ENCODE measurements at regions not wholly inside any gene's neighbourhood (a gene's known extent, or its start where the extent isn't known, plus 50 kb on each side); places are given as distances from the start of the nearest gene placed in this dataset.

DNA sequence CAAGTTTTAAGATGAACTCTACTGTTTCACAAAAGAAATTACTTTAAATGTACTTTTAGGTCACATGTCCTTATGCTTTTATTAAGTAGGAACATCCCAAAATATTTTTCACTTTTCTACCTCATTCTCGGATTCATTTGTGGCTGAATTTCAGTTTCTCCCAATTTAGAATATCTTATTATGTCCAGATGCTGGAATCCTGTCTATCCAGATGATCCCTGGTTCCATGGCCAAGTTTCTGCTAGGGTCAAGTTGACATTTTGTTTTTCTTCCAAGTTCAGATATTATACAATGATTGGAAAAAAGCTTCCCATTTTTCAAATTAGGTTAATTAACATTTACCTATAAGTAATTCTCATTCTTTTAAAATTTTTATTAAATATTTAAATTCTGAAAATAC is 181.8 kb upstream of the SLC16A7 start:
- no peaks in the 10 kb centered on the region for H3K27me3 ChIP-seq
- WGBS, 2 donors: 89 to 97% methylated on average over 1 of the region's 1 CpG
- no peak overlapping the region for H3K4me3 ChIP-seq
- intact Hi-C loops (cut with DNase I): no loop called here
- H3K9me3 ChIP-seq: no peaks in the 10 kb centered on the region
- TF ChIP-seq, protein P1, sequence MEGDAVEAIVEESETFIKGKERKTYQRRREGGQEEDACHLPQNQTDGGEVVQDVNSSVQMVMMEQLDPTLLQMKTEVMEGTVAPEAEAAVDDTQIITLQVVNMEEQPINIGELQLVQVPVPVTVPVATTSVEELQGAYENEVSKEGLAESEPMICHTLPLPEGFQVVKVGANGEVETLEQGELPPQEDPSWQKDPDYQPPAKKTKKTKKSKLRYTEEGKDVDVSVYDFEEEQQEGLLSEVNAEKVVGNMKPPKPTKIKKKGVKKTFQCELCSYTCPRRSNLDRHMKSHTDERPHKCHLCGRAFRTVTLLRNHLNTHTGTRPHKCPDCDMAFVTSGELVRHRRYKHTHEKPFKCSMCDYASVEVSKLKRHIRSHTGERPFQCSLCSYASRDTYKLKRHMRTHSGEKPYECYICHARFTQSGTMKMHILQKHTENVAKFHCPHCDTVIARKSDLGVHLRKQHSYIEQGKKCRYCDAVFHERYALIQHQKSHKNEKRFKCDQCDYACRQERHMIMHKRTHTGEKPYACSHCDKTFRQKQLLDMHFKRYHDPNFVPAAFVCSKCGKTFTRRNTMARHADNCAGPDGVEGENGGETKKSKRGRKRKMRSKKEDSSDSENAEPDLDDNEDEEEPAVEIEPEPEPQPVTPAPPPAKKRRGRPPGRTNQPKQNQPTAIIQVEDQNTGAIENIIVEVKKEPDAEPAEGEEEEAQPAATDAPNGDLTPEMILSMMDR (IDR thresholded peaks at IDR 0.05): no peak
- no peaks in the 10 kb centered on the region for H3K36me3 ChIP-seq
- no peak for ATAC-seq
- no peak for DNase-seq
- no peak for FAIRE-seq
- H3K4me1 ChIP-seq: no peaks in the 10 kb centered on the region
- H3K27ac ChIP-seq: no peak overlapping the region

- Histone ChIP-seq H3K4me1 (peaks cover 0 to 14% (median 0%) of the 10 kb centered on the region in 3 donors), H3K27me3 (no peaks in the 10 kb centered on the region), H3K9me3 (no peaks in the 10 kb centered on the region), H3K36me3 (no peaks in the 10 kb centered on the region), H3K4me3 (no peak overlapping the region), H3K27ac (no peak overlapping the region)
- no peak for FAIRE-seq
- ATAC-seq: no peak
- 54 to 64% methylated on average over 1 of the region's 1 CpG for WGBS, 2 donors
- DNase-seq: no peak
- TF ChIP-seq, protein P1 (IDR thresholded peaks at IDR 0.05): no peak
- intact Hi-C loops (cut with DNase I): no loop called here
These were observed 187.4 kb upstream of the SLC16A7 start for GRCh38 chr12:59408431-59408830.

GRCh38 chr12:59407799-59408198 is 188.0 kb upstream of the SLC16A7 start:
- H3K4me1 ChIP-seq: peaks cover 0 to 14% (median 0%) of the 10 kb centered on the region in 3 donors
- H3K27ac ChIP-seq: no peak overlapping the region
- no peak overlapping the region for H3K4me3 ChIP-seq
- H3K9me3 ChIP-seq: no peaks in the 10 kb centered on the region
- H3K27me3 ChIP-seq: no peaks in the 10 kb centered on the region
- intact Hi-C loops (cut with DNase I): no loop called here
- no peak for FAIRE-seq
- TF ChIP-seq, protein P1 (IDR thresholded peaks at IDR 0.05): no peak
- DNase-seq: no peak
- 55 to 59% methylated on average over 2 of the region's 2 CpGs for WGBS, 2 donors
- H3K36me3 ChIP-seq: no peaks in the 10 kb centered on the region
- ATAC-seq: peak in 1 of 4 donors; percentile 52

GRCh38 chr12:59405992-59406391 is 189.8 kb upstream of the SLC16A7 start:
- H3K27ac ChIP-seq: no peak overlapping the region
- ATAC-seq (no peak), DNase-seq (no peak), FAIRE-seq (no peak)
- H3K4me1 ChIP-seq: peaks cover 0 to 14% (median 0%) of the 10 kb centered on the region in 3 donors
- H3K36me3 ChIP-seq: no peaks in the 10 kb centered on the region
- no peak overlapping the region for H3K4me3 ChIP-seq
- no peaks in the 10 kb centered on the region for H3K9me3 ChIP-seq
- no peaks in the 10 kb centered on the region for H3K27me3 ChIP-seq
- TF ChIP-seq, protein P1 (IDR thresholded peaks at IDR 0.05): no peak
- intact Hi-C loops (cut with DNase I): no loop called here

DNA sequence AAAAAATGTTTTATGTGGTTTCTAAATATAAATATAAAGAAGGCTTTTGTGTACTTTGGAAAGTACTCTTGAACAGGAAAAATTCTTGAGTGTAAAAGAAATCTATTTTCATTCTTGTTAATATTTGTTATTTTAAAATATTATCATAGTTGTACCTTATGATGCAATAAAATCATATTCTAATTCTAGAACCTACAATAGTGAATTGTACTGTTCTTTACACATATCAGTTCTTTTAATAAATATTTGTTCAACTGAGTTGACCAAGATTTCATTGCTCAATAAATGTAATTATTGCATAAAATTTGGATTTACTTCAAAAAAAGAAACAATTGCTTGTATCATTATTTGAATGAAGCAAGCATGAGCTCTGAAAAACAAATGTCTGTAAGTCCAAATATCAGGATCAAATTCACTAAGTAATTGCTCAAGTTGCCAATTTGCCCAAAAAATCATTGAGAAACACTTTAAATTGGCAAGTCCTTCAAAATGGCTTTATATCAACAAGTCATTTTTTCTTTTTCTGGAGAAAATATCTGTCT is 191.6 kb upstream of the SLC16A7 start:
- no peaks in the 10 kb centered on the region for H3K36me3 ChIP-seq
- no peaks in the 10 kb centered on the region for H3K9me3 ChIP-seq
- intact Hi-C loops (cut with DNase I): no loop called here
- ATAC-seq (peak in 3 of 4 donors; percentile 41 to 81 (median 58)), DNase-seq (no peak), FAIRE-seq (peak; percentile 17)
- no peak overlapping the region for H3K4me3 ChIP-seq
- H3K27ac ChIP-seq: no peak overlapping the region
- TF ChIP-seq, protein P1 (IDR thresholded peaks at IDR 0.05): no peak
- H3K4me1 ChIP-seq: peaks cover 0 to 14% (median 0%) of the 10 kb centered on the region in 3 donors
- no peaks in the 10 kb centered on the region for H3K27me3 ChIP-seq

Measured in pancreas (tissue), 10 donors.